SK-N-SH (cell line): ENCODE measurements at regions not wholly inside any gene's neighbourhood (a gene's known extent, or its start where the extent isn't known, plus 50 kb on each side); places are given as distances from the start of the nearest gene placed in this dataset.

Source experiments
- CTCF ChIA-PET: fragments of 300-600, 350-600 bp; formaldehyde crosslinking; extraction: SDS; loops from one replicate; lab custom pipeline; 2021; lab: Yijun Ruan, JAX
- POLR2A ChIA-PET: fragments of 350-600 bp; sonication (Branson Sonifier 250); formaldehyde crosslinking; extraction: SDS; loops from one replicate; lab custom pipeline; 2020; ENCODE audit warnings: antibody characterized with exemption, inconsistent platforms; lab: Yijun Ruan, JAX
- DNase-seq: peaks from one replicate; pipeline ENCODE4 v3.0.0; 2012
- H2AFZ ChIP-seq: fragments of 200-600 bp; sonication (generic); 2 replicates; pipeline ENCODE4 v1.8.1; 2016; ENCODE audit warnings: antibody characterized with exemption, mild to moderate bottlenecking, low read depth
- H3F3A ChIP-seq: fragments of 200-600 bp; sonication (generic); replicated peaks from 2 replicates; pipeline ENCODE3; 2016; ENCODE audit warnings: antibody characterized with exemption, mild to moderate bottlenecking; ENCODE audit not compliant: insufficient read depth
- H3K27ac ChIP-seq, 2 experiments: fragments of 200-500 bp in 1 of 2; fragments of 200-600 bp in 1 of 2; sonication (Bioruptor generic) in 1 of 2; sonication (generic), shearing (Covaris generic) in 1 of 2; 2 replicates each; pipeline versions ENCODE4 v1.5.1 to v1.6.1; 2014 to 2016; ENCODE audit warnings: low read depth in 2 of 2, inconsistent platforms in 1 of 2, low read length in 1 of 2, mild to moderate bottlenecking in 1 of 2, mixed read lengths in 1 of 2
- H3K27me3 ChIP-seq: fragments of 200-600 bp; sonication (generic), shearing (Covaris generic); 2 replicates; pipeline ENCODE4 v1.6.1; 2016; ENCODE audit warnings: mixed run types; ENCODE audit not compliant: insufficient read depth
- H3K36me3 ChIP-seq, 2 experiments: fragments of 200-500 bp in 1 of 2; fragments of 200-600 bp in 1 of 2; sonication (Bioruptor generic) in 1 of 2; sonication (generic) in 1 of 2; replicated peaks in 1 of 2; 2 replicates each; pipeline versions ENCODE3 to v1.5.1; 2014 to 2016; ENCODE audit warnings: low read length in 1 of 2, mild to moderate bottlenecking in 1 of 2; ENCODE audit not compliant: insufficient read depth in 2 of 2, control insufficient read depth in 1 of 2
- H3K4me1 ChIP-seq, 2 experiments: fragments of 200-500 bp in 1 of 2; fragments of 200-600 bp in 1 of 2; sonication (Bioruptor generic) in 1 of 2; sonication (generic), shearing (Covaris generic) in 1 of 2; 2 replicates each; pipeline versions ENCODE4 v1.5.1 to v1.6.1; 2014 to 2016; ENCODE audit warnings: low read depth in 1 of 2, low read length in 1 of 2, mixed run types in 1 of 2; ENCODE audit not compliant: insufficient read depth in 2 of 2, control insufficient read depth in 1 of 2
- H3K4me2 ChIP-seq: fragments of 200-600 bp; sonication (generic), shearing (Covaris generic); 2 replicates; pipeline ENCODE4 v1.6.1; 2017; ENCODE audit warnings: mixed run types
- H3K4me3 ChIP-seq, 2 experiments: fragments of 200-500 bp in 1 of 2; fragments of 200-600 bp in 1 of 2; sonication (Bioruptor generic) in 1 of 2; sonication (generic), shearing (Covaris generic) in 1 of 2; 2 replicates each; pipeline versions ENCODE4 v1.5.1 to v1.8.1; 2014 to 2016; ENCODE audit warnings: low read depth in 2 of 2, inconsistent platforms in 1 of 2, low read length in 1 of 2, mild to moderate bottlenecking in 1 of 2, mixed read lengths in 1 of 2, moderate library complexity in 1 of 2
- H3K79me2 ChIP-seq: fragments of 200-600 bp; sonication (generic); 2 replicates; pipeline ENCODE4 v1.8.1; 2017; ENCODE audit warnings: mild to moderate bottlenecking; ENCODE audit not compliant: insufficient read depth
- H3K9ac ChIP-seq: fragments of 200-600 bp; sonication (generic); 2 replicates; pipeline ENCODE4 v1.6.1; 2017; ENCODE audit warnings: mixed run types
- H3K9me2 ChIP-seq: fragments of 200-600 bp; sonication (generic); 2 replicates; pipeline ENCODE4 v1.6.1; 2017; ENCODE audit warnings: mixed run types
- H3K9me3 ChIP-seq: fragments of 200-600 bp; sonication (generic); 2 replicates; pipeline ENCODE4 v1.6.1; 2017; ENCODE audit warnings: mixed run types, mild to moderate bottlenecking, moderate library complexity
- H4K20me1 ChIP-seq: fragments of 200-600 bp; sonication (generic); 2 replicates; pipeline ENCODE4 v1.6.1; 2017; ENCODE audit warnings: mild to moderate bottlenecking, mixed run types; ENCODE audit not compliant: insufficient read depth
- CHD2 ChIP-seq: fragments of 150-350 bp; IDR thresholded peaks from 2 replicates; pipeline ENCODE4 v1.6.1; 2018; ENCODE audit warnings: low read length; ENCODE audit not compliant: partially characterized antibody
- CTCF ChIP-seq: fragments of 200-600 bp; sonication (generic); IDR thresholded peaks from 2 replicates; pipeline ENCODE4 v1.6.1; 2017; ENCODE audit warnings: antibody characterized with exemption, mild to moderate bottlenecking, moderate library complexity
- EP300 ChIP-seq, 2 experiments: IDR thresholded peaks; 2 replicates each; pipeline versions ENCODE4 v1.4.0 to v1.6.1; 2012; ENCODE audit warnings: borderline replicate concordance in 1 of 2, low read depth in 1 of 2, low read length in 1 of 2
- EZH2phosphoT487 ChIP-seq: fragments of 200-600 bp; sonication (generic); IDR thresholded peaks from 2 replicates; pipeline ENCODE4 v1.6.1; 2017; ENCODE audit warnings: low read depth, mixed run types, mild to moderate bottlenecking, antibody characterized with exemption, moderate library complexity, borderline replicate concordance
- FOXJ3 ChIP-seq: sonication (generic); formaldehyde crosslinking; IDR thresholded peaks from 2 replicates; pipeline ENCODE4 v1.5.1; 2020; ENCODE audit warnings: mild to moderate bottlenecking, missing genetic modification reagents
- GATA2 ChIP-seq: sonication (generic); formaldehyde crosslinking; IDR thresholded peaks from 2 replicates; pipeline ENCODE4 v1.5.0; 2020; ENCODE audit warnings: mild to moderate bottlenecking, missing genetic modification reagents
- IRF3 ChIP-seq: fragments of 150-350 bp; IDR thresholded peaks from 2 replicates; pipeline ENCODE4 v1.6.1; 2016; ENCODE audit warnings: mild to moderate bottlenecking, low read depth, low read length
- JUND ChIP-seq: IDR thresholded peaks from 2 replicates; pipeline ENCODE4 v1.4.0; 2012
- MAX ChIP-seq: IDR thresholded peaks from 2 replicates; pipeline ENCODE4 v1.4.0; 2012; ENCODE audit warnings: low read depth
- MEF2A ChIP-seq: IDR thresholded peaks from 2 replicates; pipeline ENCODE4 v1.4.0; 2012; ENCODE audit warnings: low read depth, borderline replicate concordance
- MXI1 ChIP-seq: IDR thresholded peaks from 2 replicates; pipeline ENCODE4 v1.6.1; 2012; ENCODE audit warnings: mild to moderate bottlenecking, low read depth, low read length, improper control_type of control experiment
- NRF1 ChIP-seq: IDR thresholded peaks from 2 replicates; pipeline ENCODE4 v1.6.1; 2012; ENCODE audit warnings: low read depth, mild to moderate bottlenecking, low read length
- PBX3 ChIP-seq: IDR thresholded peaks from 2 replicates; pipeline ENCODE4; 2012
- POLR2AphosphoS5 ChIP-seq: IDR thresholded peaks from 2 replicates; pipeline ENCODE4 v1.6.1; 2012; ENCODE audit warnings: low read depth, low read length
- RAD21 ChIP-seq: IDR thresholded peaks from 2 replicates; pipeline ENCODE4 v1.6.1; 2012; ENCODE audit warnings: mild to moderate bottlenecking, low read length
- RCOR1 ChIP-seq: fragments of 150-350 bp; IDR thresholded peaks from 2 replicates; pipeline ENCODE4 v1.6.1; 2017; ENCODE audit warnings: antibody characterized with exemption, low read length
- REST ChIP-seq: IDR thresholded peaks from 2 replicates; pipeline ENCODE4 v1.6.1; 2012; ENCODE audit warnings: mild to moderate bottlenecking, low read depth, low read length, moderate library complexity
- RFX5 ChIP-seq: IDR thresholded peaks from 2 replicates; pipeline ENCODE4 v1.6.1; 2012; ENCODE audit warnings: mild to moderate bottlenecking, improper control_type of control experiment, low read length
- SIN3A ChIP-seq: IDR thresholded peaks from 2 replicates; pipeline ENCODE4 v1.6.1; 2012; ENCODE audit warnings: low read depth, mild to moderate bottlenecking, low read length, moderate library complexity, borderline replicate concordance
- TAF1 ChIP-seq: IDR thresholded peaks from 2 replicates; pipeline ENCODE4 v1.6.1; 2012; ENCODE audit warnings: low read depth, mild to moderate bottlenecking, low read length, moderate library complexity, borderline replicate concordance
- TEAD4 ChIP-seq: IDR thresholded peaks from 2 replicates; pipeline ENCODE4 v1.4.0; 2012; ENCODE audit warnings: mild to moderate bottlenecking, borderline replicate concordance; ENCODE audit not compliant: insufficient read depth
- USF1 ChIP-seq: IDR thresholded peaks from 2 replicates; pipeline ENCODE4 v1.4.0; 2012; ENCODE audit warnings: low read depth, borderline replicate concordance
- YY1 ChIP-seq: IDR thresholded peaks from 2 replicates; pipeline ENCODE4 v1.4.0; 2012; ENCODE audit warnings: low read depth, mild to moderate bottlenecking
- WGBS: methylation state at CpG from one replicate; pipeline ENCODE4 v1.1.6; 2017; ENCODE audit warnings: low lambda C conversion rate; 5-methylcytosine and 5-hydroxymethylcytosine counted together

- TF ChIP-seq TAF1 (no peak), POLR2AphosphoS5 (no peak), JUND (no peak), RCOR1 (peak; percentile 15; the same call in 1 of the 2 replicates), RFX5 (no peak), GATA2 (CRISPR knock-in tag) (0 out of 2 replicates have a peak, but pooled peaks have one; percentile 15), CHD2 (no peak), FOXJ3 (CRISPR knock-in tag) (no peak), MEF2A (no peak), NRF1 (no peak), EZH2phosphoT487 (no peak), EP300 (IDR thresholded peaks at IDR 0.05; ENCODE audit: borderline replicate concordance in 1 of 2, low read depth in 1 of 2, low read length in 1 of 2) (peak in 1 of 2 experiments; percentile 39; a peak in 1 of 4 replicates), CTCF (no peak)
These were observed 443.9 kb downstream of the PID1 start (continued) for GRCh38 chr2:228827056-228827700.

GRCh38 chr2:228819701-228820100, 451.4 kb downstream of the PID1 start:
- H4K20me1 ChIP-seq: no peaks in the 10 kb centered on the region
- H3K4me3 ChIP-seq: no peak overlapping the region
- POLR2A ChIA-PET: no interaction called here
- no peaks in the 10 kb centered on the region for H3K9me2 ChIP-seq
- no peak overlapping the region for H3K27ac ChIP-seq
- H3K4me2 ChIP-seq: no peak overlapping the region
- H3K4me1 ChIP-seq: no peaks in the 10 kb centered on the region
- no peak overlapping the region for H2AFZ ChIP-seq
- no peaks in the 10 kb centered on the region for H3F3A ChIP-seq
- H3K9me3 ChIP-seq: no peaks in the 10 kb centered on the region
- CTCF ChIA-PET: no interaction called here
- no peaks in the 10 kb centered on the region for H3K27me3 ChIP-seq
- no peak for DNase-seq
- H3K9ac ChIP-seq: no peak overlapping the region
- no peaks in the 10 kb centered on the region for H3K36me3 ChIP-seq
- no peaks in the 10 kb centered on the region for H3K79me2 ChIP-seq
- WGBS: 47% methylated on average over 3 of the region's 3 CpGs
- no peak for TF ChIP-seq MAX
- TF ChIP-seq TEAD4: no peak
- no peak for TF ChIP-seq YY1
- no peak for TF ChIP-seq JUND
- no peak for TF ChIP-seq POLR2AphosphoS5
- no peak for TF ChIP-seq FOXJ3 (CRISPR knock-in tag)
- TF ChIP-seq IRF3: no peak
- no peak for TF ChIP-seq CHD2
- TF ChIP-seq SIN3A: no peak
- TF ChIP-seq PBX3: no peak
- TF ChIP-seq RAD21: no peak
- TF ChIP-seq MXI1: no peak
- no peak for TF ChIP-seq USF1
- no peak for TF ChIP-seq REST
